DMS 273 (cell line): ENCODE measurements at regions not wholly inside any gene's neighbourhood (a gene's known extent, or its start where the extent isn't known, plus 50 kb on each side); places are given as distances from the start of the nearest gene placed in this dataset.
"Not testable (repeated sequence)": the region's sequence is repeated elsewhere in the genome, so short reads cannot be mapped to it uniquely, and the experiment has no call there.

ENCODE experiments used
- DNase-seq: peaks from one replicate; lab custom pipeline; 2025; ENCODE audit not compliant: unreplicated experiment; lab: John Stamatoyannopoulos, UW

DNA sequence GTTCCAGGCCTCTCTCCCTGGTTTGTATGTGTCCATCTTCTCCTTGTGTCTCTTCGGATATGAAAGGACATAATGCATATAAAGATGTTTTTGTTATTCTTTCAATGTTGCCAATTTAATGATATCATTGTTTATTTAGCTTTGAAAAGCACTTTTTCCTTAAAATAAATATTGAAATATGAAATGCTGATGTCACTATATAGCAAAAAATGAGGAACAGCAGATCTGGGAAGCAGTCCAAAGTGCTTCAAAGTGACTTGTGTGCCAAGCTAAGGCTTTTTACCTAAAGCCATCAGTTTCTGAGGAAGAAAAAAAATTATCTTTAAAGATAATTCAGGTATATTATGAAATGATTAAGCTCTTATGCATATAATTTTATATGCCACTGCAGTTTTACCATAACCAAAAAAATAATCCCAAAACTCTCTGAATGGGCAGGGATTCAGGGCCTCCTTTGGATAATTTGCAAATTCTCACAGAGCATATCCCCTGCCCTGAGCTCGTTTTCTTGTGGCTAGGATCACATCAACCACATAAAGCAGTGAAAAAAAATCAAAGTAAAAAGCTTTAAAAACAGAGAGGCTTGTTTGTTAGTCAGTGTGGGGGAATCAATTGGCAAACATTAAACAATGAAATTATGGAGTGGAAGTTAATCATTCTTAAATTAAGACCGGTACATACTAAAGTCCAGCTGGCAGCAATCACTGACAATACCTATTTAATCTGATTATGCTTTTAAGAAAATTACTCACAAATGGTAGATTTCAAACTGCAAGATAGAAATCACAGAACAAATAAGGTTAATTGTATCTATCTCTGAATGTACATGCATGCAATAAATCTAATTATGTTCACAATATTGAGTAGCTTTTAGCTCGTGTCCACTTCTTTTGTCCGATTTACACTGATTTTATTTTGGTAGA is 1027.9 kb upstream of the ADGRB3 start:
- DNase-seq = no peak

DNA sequence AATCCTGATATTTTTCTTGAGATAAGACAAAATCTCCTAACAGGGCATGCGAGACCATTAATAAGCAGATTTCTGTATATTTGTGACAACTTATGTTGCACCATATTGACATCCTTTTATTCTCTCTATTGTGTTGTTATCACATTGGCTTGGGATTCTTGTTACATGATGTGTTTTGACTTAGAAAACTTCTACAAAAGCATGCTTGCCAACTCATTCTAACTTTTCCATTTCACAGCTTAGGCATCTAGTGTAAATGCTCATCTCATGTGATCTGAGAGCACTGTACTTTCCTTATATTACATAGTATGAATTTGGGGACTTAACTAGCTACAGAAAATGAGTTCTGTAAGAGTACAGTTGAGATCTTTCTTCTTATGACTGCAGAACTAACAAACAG is 1040.7 kb upstream of the ADGRB3 start:
- DNase-seq = no peak

- DNase-seq = no peak
These were observed 1041.8 kb upstream of the ADGRB3 start for GRCh38 chr6:67593247-67593646.

- no peak for DNase-seq
These were observed 1043.2 kb upstream of the ADGRB3 start for GRCh38 chr6:67591910-67592309.

DNA sequence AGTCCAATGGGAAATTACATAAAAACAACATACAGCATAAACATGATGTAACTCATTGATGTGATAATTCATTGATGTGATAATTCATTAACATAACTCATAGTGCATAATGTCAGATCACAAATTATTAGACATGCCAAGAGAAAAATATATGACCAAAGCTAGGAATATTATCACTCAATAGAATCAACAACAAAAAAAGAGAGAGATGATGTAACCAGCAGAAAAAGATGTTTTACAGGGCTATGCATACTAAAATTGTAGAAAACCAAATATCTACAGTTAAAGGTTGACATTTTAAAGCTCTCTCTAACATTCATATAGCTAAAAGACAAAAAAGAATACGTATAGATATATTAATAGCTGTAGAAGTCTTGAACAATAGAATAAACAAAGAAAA is 1067.2 kb upstream of the ADGRB3 start:
- DNase-seq = no peak

DNA sequence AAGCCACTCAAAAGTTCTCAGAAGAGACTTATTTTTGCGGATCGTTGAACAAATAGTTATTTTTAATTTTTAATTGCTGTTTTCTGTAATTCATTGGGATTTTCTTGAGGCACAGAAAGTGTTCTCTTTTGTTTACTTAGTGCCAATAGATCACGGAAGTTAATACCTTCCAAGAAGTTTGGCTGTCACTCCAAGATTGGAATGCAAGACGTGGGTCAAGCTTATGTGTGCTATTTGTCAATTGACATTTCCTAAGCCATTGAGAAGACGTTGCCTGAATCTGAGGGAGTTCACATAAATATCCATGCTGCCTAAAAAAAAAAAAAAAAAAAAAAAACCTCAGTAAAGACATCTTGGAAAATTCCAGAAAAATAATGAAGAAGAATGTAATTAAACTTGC is 1071.4 kb upstream of the ADGRB3 start:
- DNase-seq = no peak

DNA sequence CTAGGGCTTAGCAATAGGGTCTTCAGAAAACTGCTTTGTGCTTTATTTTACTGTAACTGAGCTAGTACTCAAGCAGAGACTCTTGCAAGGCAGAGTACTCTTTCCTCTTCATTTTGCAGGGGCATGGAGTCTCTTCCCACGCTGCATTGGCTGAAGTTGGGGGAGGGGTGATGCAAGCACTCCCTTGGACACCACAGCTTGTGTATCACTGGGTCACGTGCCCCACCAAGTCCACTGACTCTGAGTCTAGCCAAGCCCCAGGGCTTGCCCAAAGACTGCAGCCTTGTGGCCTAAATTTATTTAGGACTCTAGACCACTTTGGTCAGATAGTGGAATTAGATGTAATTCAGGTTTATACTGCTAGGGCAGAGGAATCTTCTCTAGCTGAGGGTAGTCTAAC is 1075.0 kb upstream of the ADGRB3 start:
- no peak for DNase-seq

- no peak for DNase-seq
These were observed 1076.1 kb upstream of the ADGRB3 start for GRCh38 chr6:67558985-67559384.

GRCh38 chr6:67544851-67545452 is 1090.1 kb upstream of the ADGRB3 start:
- DNase-seq = no peak

- DNase-seq = no peak
These were observed 1093.5 kb upstream of the ADGRB3 start for GRCh38 chr6:67541586-67541985.

DNA sequence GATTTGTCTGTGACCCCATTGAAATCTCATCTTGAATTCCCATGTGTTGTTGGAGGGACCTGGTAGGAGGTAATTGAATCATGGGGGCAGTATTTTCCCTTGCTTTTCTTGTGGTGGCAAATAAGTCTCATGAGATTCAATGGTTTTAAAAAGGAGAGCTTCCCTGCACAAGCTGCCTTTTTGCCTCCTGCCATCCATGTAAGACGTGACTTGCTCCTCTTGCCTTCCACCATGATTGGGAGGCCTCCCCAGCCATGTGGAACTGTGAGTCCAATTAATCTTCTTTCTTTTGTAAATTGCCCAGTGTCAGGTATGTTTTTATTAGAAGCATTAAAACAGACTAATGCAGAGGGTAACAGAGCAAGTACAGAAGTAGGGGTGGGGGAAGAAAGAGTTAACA is 1097.0 kb upstream of the ADGRB3 start:
- DNase-seq = no peak

- no peak for DNase-seq
These were observed 1099.1 kb upstream of the ADGRB3 start for GRCh38 chr6:67535946-67536345.

DNA sequence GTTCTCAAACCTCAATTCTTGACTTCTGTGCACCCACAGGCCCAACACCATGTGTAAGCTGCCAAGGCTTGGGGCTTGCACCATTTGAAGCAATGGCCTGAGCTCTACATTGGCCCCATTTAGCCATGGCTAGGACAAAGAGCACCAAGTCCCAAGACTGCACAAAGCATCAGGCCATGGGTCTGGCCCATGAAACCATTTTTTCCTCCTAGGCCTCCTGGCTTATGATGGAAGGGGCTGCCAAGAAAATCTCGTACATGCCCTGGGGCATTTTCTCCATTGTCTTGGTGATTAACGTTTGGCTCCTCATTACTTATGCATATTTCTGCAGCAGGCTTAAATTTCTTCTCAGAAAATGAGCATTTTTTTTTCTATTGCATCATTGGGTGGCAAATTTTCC is 1128.7 kb upstream of the ADGRB3 start:
- no peak for DNase-seq

- no peak for DNase-seq
These were observed 1133.3 kb upstream of the ADGRB3 start for GRCh38 chr6:67501755-67502154.

DNA sequence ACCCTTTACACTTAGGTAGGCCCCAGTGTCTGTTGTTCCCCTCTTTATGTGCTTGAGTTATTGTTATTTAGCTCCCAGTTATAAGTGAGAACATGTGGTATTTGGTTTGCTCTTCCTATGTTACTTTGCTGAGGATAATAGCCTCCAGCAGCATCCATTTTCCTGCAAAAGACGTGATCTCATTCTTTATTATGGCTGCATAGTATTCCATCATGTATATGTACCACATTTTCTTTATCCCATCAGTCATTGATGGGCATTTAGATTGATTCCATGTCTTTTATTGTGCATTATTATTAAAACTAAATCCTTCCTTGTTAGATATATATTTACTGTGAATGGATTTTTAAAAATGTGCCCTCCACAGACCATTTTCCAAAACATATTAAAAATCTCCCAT is 1137.3 kb upstream of the ADGRB3 start:
- no peak for DNase-seq

GRCh38 chr6:67496191-67496590 is 1138.9 kb upstream of the ADGRB3 start:
- DNase-seq = no peak

GRCh38 chr6:67493682-67494081 is 1141.4 kb upstream of the ADGRB3 start:
- DNase-seq = no peak

GRCh38 chr6:67475700-67476099 is 1159.4 kb upstream of the ADGRB3 start:
- no peak for DNase-seq

GRCh38 chr6:67467341-67467740 is 1167.7 kb upstream of the ADGRB3 start:
- DNase-seq = no peak

DNA sequence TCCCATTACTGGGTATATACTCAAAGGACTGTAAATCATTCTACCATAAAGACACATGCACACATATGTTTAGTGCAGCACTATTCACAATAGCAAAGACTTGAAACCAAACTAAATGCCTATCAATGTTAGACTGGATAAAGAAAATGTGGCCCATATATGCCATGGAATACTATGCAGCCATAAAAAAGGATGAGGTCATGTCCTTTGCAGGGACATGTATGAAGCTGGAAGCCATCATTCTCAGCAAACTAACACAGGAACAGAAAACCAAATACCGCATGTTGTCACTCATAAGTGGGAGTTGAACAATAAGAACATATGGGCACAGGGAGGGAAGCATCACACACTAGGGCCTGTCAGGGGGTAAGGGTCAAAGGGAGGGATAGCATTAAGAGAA is 1172.4 kb upstream of the ADGRB3 start:
- not testable (repeated sequence) for DNase-seq

GRCh38 chr6:67459556-67459955 is 1175.5 kb upstream of the ADGRB3 start:
- no peak for DNase-seq

- peak; percentile 1 for DNase-seq
These were observed 1176.8 kb upstream of the ADGRB3 start for GRCh38 chr6:67458265-67458664.

DNA sequence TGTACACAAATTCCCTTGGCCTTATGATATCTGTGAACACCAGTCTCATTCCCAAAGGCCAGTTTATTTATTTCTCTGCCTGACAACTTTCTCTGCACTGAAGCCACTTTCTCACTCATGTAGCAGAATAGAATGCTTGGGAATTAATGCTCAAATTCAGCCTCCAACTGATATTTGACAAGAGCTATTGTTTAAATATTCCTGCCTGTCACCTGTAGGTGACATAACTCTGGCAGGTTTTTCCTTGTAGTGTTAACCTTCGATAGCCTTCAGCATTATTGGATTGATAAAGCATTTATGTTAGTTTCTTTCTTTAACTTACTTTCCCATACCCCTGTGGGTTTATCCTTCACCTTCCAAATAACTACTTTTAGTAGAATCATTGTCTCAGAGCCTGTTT is 1183.2 kb upstream of the ADGRB3 start:
- no peak for DNase-seq
